Ureter (tissue), 1 donor: ENCODE measurements at regions not wholly inside any gene's neighbourhood (a gene's known extent, or its start where the extent isn't known, plus 50 kb on each side); places are given as distances from the start of the nearest gene placed in this dataset.
"Not testable (repeated sequence)": the region's sequence is repeated elsewhere in the genome, so short reads cannot be mapped to it uniquely, and the experiment has no call there.

Source experiments
- DNase-seq: peaks from one replicate; pipeline ENCODE4 v3.0.0-alpha.2; 2020; ENCODE audit warnings: low spot score
- donor health status: DM: yes; HTN: yes; CAD: no.

DNA sequence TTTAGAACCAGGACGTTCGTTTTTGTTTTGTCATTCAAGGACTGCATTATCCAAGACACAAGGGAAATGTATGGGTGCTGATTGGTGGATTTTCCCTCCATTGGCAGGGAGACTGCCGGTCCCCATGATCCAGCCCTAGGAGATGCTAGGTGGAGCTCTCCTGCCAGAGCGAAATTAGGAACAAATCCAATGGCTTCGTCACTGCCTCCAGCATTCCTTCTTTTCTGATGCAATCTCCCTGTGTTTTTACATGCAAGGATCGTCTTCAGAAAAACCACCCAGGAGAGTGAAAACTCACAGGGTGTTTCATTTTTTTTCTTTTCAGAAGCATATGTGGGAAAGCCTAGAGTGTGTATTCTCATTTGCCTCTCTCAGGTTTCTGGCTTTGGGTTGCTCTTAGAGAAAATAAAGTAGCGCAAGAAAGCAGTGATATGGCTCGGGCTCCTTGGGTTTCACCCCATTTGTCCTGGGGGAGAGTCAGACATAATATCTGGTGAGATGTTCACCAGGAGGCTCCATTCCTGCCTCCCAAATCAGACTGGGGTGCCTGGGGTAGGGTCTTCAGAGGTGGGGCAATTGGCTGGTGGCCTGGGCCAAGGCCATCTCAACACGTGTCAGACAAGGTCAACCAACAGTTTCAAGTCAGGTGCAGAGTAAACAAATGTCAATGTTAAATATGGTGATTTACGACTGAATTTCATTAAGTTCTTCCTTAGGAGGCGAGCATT is 450.9 kb upstream of the MKI67 start:
- DNase-seq = no peak

DNA sequence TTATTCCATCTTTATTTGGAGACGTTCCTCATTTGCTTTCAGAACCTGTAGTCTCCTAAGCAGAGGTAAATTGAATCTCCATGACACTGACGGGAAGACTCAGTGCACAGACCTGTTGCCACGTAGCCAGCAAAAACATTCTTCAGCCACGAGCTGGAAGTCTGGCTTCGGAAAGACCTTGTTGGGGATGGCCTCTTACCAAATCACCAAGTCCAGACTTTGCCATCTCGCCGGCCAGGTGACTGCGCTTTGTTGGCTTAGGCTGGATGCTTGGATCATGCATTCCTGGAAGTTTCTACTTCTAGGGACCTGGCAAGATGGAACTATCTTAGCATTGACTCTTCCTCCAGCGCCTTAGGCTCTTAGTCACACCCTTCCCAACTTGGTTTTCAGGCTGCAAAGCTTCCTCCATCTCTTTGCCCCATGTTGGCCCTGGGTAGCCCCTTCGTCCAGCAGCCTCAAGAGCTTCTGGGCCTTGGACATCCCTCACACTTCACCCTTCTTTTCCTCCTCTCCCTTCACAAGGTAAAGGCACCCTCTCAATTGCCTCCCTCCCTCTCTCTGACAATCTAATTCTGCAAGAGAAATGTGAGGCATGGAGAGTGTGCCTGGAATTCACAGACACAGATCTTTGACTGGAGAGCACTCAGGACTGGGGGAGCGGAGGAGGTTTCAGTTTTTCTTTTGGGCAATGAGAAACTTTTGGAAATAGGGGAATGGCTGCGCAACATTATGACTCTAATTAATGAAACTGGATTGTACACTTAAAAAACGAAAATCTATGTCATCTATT is 451.9 kb upstream of the MKI67 start:
- DNase-seq = no peak

DNA sequence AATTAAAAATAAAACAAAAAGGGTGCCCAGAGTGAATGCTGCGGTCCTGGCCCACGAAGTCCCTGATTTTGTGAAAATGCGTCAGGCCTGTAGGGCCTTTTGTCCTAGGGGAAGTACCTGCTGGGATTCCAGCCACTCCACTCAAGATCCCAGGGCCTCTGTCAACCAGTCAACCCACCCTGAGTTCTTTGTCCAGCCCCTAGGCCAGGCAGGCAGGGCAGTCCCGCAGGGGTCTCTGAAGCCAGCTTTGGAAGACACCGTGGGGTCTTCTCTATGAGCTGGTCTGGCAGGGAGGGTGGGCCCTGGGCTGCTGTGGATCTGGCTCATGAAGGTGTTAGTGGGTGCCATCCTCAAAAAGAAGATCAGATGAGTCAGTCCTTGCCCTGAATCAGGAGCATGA is 452.5 kb upstream of the MKI67 start:
- DNase-seq = no peak

DNA sequence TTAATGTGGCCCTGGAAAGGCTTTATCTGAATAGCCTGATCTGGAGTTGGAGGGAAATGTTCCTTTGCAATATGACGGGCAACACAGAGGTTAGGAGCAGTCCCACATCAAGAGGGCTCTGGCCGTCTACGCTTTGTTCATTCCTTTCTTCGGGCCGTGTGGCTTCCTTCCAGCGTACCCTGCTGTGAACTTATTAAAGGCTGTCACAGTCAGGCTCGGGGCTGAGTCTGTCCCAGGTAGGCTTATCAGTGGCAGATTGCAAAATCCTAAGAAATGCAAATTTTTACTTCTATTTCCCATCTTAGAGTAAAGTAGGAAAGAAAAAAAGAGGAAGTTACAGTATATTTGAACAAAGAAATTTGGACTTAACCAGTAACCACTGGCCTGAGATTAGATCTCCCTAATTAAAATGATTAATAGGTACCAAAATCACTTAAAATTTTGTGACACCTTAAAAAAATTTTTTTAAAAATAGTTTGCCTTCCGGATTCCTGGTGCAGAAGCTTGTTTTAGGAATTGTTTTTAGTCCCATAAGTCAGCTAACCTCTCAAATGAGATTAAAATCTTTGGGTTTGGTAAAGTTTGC is 453.1 kb upstream of the MKI67 start:
- DNase-seq = no peak

DNA sequence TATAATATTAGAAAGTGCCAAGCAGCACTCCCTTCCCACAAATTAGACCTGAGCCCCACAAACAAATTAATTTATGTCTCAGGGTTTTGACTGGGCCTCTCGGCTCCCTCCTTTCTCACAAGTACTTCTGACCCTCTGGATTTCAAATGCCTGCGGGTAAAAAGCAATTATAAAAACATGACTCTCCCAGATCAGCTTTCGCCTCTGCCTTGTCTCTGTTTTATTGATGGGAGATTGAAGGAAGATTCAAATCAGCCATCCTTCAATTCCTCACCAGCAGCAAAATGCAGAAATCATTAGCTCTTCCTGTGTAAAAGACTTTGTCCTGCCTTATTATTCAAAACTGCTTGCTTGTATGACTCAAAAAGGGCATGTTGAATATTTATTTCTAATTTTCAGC is 453.7 kb upstream of the MKI67 start:
- no peak for DNase-seq

DNA sequence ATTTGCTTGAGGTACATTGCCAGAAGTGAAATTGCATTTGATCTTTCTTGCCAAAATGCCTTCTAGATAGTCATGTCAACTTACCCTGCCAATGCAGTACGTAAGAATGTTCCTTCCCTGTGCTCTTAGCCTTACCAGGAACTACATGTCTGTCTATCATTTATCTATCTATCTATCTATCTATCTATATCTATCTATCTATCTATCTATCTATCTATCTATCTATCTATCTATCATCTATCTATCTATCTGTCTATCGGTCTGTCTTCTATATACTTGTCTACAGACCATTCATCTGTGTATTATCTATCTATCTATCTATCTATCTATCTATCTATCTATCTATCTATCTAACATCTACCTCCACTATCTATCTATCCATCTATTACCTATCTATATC is 456.9 kb upstream of the MKI67 start:
- not testable (repeated sequence) for DNase-seq

DNA sequence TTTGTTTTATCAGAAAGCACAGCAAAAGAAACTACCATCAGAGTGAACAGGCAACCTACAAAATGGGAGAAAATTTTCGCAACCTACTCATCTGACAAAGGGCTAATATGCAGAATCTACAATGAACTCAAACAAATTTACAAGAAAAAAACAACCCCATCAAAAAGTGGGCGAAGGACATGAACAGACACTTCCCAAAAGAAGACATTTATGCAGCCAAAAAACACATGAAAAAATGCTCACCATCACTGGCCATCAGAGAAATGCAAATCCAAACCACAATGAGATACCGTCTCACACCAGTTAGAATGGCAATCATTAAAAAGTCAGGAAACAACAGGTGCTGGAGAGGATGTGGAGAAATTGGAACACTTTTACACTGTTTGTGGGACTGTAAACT is 460.4 kb upstream of the MKI67 start:
- not testable (repeated sequence) for DNase-seq

DNA sequence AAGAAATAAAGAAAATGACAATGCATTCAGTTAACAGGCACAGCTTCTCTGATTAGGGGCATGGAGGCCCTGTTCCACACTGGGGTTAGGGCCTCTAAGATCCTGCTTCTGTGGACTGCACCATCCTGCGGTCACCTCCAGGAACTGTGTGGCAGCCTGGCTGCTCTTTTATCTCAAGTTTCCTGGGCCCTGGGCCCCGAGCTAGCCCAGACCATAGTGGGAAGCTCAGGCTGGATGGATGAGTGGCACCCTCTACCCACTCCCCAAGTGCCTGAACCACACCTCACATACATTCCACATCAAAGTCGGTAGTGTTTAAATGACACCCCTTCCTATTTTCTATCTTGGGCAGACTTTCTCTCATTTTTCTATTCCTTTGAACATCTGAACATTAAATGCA is 461.5 kb upstream of the MKI67 start:
- no peak for DNase-seq

DNA sequence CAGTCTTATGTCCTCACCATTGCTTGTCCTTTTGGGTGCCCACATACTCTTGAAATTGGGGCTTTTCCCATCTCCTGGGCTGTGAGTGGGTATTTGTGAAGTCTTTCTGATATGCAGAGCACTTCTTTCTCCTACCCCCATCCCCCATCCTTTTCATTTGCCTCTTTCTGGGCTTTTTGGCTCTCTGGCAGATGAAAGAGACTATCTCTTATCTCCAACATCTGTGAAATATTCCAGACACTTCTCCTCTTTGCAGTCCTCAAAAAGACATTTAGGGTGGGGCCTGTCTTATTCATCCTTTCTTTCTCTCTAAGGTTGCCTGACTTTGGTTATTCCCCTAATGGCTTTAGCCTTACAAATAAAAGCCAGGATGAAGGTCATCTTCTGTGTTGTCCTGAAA is 462.2 kb upstream of the MKI67 start:
- no peak for DNase-seq

DNA sequence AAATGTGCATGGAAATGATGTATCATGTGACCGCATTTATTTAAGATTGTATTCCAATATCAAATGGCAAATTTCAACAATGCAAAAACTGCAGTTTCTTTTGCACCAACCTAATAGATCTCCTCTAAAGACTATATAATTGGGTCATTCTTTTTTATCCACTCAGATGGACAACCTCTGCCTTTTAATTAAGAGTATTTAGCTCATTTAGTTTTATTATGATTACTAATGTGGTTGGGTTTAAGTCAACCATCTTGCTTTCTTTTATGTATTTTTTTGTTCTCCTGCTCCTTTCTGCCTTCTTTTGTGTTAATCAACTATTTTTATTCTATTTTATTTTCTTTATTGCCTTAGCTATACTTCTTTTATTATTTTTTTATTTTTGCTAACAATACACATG is 468.5 kb upstream of the MKI67 start:
- no peak for DNase-seq

DNA sequence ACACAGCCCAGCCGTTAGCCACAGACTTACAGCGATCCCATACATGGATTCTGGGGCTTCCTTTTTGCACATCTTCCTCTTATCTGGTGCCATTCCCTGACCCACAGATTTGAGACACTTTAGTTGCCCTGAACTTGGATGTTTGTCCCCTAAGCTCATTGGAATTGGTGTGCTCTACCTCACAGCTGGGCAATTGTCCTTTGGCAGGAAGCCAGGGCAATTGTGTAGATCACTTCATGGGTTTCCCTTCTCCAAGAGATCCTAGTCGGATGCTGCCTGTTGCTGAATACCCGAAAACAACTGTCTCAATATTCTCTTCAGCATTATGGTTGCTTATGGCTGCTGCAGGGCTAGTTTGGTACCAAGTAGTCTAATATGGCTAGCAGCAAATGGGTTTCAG is 470.7 kb upstream of the MKI67 start:
- DNase-seq = no peak

DNA sequence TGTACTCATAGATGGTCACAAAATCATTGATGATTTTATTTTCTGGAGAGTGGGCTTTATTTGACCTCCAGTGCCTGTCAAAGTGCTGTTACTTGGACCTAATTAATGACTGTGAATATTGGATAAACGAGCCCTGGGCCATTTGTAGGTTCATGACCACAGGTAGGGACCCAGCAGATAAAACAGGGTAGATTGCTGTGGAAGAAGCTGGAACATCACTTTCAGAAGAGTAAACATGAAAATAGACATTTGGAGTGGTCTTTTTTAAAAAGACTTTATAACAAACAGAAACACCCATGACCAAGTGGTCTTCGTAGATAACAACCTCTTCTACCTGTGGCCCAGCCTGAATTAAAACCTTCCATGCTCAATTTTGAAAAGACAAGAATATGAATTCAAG is 472.8 kb upstream of the MKI67 start:
- no peak for DNase-seq

DNA sequence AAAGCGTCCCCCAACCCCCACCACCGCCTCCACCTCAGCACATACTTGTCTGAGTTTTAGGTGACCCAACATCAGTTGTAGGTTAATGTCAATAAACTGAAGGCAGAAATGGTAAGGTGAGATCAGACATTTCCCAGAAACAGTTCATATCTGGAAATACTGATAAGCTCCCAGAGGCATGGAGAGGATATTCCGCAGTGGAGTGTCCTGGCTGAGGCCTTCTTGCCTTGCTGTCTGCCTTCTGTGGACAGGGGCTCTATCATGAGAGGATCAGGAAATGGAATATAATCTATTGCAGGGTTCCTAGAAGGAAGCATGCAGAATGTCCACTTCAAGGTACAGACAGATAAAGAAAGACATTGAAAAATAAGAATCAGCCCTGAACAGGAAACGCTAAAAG is 473.3 kb upstream of the MKI67 start:
- DNase-seq = no peak

DNA sequence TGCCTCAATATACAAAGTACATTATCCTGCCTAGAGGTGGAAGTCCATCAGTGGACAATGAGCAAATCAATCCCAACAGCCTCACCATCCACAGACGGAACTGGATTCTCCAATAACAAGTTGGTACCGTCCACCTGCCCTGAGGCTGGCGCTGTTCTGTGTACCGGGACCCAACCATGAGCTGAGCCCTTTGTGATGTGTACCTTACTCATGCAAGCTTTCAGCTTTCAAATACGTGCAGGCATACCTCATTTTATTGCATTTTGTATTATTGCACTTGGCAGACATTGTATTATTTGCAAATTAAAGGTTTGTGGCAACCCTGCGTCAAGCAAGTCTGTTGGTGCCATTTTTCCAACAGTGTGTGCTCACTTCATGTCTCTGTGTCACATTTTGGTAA is 476.0 kb upstream of the MKI67 start:
- no peak for DNase-seq

DNA sequence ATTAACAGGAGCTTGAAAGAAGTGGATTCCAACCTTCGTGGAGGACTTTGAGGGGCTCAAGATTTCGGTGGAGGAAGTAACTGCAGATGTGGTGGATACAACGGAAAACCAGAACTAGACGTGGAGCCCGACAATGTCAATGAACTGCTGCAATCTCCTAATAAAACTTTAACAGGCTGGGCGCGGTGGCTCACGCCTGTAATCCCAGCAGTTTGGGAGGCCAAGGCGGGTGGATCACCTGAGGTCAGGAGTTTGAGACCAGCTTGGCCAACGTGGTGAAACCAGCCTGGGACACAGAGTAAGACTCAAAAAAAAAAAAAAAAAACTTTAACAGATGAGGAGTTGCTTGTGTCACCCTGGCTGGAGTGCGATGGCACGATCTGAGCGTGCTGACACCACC is 477.8 kb upstream of the MKI67 start:
- no peak for DNase-seq

DNA sequence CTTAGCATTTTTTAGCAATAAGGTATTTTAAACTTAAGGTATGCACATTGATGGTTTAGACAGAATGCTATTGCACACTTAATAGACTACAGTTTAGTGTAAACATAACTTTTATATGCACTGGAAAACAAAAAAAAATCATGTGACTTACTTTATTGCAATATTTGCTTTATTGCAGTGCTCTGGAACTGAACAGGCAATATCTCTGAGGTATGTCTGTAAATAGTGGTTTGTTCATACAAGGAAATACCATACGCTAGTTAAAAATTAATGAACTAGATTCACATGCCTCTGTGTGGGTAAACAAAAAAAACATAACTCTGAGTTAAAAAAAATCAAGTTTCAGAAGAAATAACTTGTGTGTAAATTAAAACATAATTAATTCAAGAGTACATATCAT is 479.0 kb upstream of the MKI67 start:
- no peak for DNase-seq

DNA sequence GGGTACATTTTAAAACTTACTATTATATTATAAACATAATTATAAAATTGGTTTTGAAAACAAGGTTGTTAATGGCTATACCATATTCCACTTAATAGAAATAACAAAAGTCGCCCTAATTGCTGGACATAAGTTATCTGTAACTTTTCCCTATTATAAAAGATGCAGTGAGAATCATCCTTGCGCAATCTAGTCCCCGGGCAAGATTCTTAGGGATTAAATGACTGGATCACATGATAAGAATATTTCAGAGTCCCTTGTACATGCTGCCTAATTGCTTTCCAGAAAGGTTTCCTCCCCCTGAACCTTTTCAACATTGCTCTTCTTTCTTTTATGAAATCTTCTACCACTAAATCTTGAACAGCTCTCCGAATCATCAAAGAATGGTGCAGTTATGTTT is 479.8 kb upstream of the MKI67 start:
- no peak for DNase-seq

DNA sequence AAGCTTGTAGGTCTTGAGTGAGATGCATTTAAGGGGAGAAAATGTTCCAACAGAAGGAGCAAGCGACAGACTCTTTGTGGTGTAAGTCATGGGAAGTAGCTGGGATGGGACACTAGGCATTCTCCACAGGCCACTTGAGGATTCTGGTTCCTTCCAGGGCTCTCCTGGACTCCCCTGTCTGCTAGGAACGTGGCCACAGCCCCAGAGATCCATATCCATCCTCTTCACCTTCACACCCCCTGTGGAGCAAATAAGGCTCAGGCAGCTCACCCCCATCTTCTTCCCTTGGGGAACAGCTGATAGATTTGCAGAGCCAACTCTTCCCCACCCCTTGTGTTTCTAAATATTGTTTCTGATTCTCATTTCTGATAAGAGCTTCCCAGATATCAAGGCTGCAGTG is 482.6 kb upstream of the MKI67 start:
- DNase-seq = no peak

DNA sequence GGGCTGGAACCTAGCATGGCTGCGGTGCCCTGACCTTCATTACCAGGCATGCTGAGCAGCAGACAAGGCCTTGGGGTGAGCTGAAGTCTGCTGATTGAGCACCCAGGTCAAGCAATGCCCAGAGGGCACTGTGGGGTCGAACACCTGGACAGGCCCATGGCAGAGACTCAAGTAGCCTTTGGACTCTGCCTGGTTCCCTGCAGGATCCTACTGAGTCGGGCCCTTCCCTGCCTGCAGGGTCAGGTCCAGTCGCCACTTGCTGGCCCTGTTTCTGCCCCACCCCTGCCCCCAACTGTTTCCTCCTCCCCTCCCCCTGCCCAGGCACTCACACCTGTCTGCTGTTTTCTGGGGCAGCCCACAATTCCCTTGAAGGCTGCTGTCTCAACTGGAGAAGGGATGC is 483.2 kb upstream of the MKI67 start:
- no peak for DNase-seq

DNA sequence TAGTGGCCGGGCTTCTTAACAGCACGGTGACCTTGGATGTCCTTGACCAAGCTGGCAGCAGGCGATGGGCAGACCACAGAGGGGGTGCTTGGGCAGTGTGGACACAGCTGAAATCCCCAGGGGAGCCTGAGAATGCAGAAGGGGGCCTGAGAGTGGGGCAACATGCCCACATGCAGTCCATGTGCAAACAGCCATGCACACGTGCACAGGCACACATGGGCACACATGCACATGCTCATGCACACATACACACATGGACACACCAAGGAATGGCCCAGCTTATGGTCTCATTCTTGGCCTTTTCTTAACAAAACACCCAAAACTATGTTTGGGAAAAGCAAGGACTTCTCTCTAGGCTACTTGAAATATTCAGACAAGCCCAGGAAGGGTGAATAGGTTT is 483.9 kb upstream of the MKI67 start:
- DNase-seq = no peak

DNA sequence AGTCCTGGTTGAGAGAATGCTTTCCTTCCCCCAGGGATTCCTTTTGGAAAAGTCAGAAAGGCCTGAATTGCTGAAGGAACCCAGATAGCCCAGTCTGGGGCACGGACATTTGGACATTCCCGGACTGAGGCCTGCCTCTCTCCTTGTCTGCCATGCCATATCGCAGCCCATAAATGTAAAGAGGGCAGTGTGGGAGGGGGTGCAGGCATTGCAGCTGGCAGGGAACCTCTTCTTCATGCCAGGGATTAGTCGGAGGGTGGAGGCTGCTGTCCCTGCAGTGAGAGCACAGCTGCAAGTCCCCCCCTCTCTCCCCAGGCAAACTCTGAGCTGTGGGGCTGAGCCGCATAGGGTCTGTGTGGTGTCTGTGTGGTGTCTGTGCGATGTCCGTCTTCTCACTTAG is 486.0 kb upstream of the MKI67 start:
- no peak for DNase-seq

DNA sequence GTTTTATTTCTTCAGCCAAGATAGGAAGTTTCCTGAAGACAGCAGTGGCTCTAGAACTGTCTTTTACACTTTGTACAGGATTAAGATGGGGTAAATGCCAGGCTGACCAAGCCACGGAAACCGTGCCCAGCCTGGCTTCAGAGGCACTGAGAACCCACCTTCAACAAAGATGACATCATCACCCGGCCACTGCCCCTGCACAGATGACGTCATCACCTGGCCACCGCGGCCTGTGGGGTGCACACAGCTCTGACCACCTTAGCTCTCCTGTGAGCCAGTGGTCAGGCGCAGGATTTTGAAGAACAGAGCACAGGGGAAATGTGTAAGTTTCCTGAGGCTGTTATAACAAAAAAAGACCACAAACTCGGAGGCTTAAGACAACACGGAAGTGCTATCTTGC is 486.4 kb upstream of the MKI67 start:
- DNase-seq = no peak

DNA sequence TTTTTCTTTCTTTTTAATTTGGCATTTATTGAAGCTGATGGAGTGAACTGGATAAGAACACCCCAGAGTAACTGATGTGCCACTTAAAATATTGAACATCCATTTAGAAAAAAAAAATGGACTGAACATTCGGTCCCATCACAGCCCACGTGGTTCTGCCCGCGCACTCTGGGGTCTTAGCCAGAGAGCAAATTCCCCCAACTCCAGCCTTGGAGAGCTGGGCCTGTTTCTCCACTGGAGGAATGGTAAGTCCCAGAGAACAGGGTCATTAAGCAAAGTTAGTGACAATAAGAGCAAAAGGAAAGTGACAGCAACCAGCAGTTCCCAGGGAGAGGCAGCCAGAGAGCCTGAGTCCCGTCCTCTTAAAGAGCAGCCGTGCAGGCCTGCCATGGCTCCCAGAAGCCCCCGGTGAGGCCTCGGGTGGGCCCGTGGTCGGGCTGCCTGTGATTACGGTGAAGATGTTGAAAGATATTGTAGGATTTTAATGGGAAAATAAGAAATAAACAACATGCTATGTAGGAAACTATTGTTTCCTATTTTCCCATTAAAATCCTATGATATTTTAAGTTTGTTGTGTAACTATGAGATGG is 487.9 kb upstream of the MKI67 start:
- DNase-seq = no peak
